Endometrium (tissue), 2 donors: ENCODE measurements at regions not wholly inside any gene's neighbourhood (a gene's known extent, or its start where the extent isn't known, plus 50 kb on each side); places are given as distances from the start of the nearest gene placed in this dataset.
"Not testable (repeated sequence)": the region's sequence is repeated elsewhere in the genome, so short reads cannot be mapped to it uniquely, and the experiment has no call there.

Source experiments
- FAIRE-seq: peaks from 2 replicates; lab custom pipeline; 2012; peaks lifted over from hg19 to GRCh38; lab: Jason Lieb, UNC
- donor health status: control.
- donor health status: control.

DNA sequence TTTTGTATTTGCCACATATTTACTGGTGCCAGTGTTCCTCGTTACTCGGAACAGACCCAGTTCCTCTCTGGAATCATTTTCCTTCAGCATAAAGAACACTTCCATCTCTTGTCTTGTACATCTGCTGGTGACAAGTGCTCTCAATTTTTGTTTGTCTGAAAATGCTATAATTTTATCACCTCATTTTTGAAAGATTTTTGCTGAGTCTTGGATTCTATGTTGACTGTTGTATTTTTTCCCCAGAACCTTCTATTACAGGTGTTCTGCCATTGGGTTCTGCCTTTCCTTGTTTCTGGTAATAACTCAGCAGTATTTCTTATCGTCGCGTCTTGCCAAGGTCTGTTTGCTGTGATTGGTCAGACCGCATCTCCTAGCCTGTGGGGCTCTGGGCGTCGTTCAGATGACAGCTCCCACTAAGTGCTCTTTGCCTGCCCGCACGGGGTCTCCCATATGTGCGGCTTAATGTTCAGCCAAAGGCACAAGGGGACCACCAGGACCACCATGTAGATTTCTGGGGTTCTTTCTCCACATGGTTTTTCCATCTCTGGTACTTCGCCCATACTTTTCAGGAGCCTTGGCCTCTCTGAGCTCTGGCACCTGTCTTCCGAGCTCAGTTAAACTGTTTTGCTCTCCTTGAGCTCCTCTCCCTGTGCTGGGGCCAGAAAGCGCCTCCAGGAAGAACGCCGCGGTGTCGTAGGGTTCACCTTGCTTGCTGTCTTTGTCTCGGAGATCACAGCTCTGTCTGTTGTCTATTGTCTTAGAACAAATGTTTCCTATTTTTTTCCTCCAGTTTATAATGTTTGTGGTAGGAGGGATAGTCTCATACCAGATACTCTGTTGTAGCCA, 80.0 kb downstream of the METRNL start:
- FAIRE-seq = no peak

GRCh38 chr17:83160443-83161297, 81.3 kb downstream of the METRNL start:
- no peak for FAIRE-seq

DNA sequence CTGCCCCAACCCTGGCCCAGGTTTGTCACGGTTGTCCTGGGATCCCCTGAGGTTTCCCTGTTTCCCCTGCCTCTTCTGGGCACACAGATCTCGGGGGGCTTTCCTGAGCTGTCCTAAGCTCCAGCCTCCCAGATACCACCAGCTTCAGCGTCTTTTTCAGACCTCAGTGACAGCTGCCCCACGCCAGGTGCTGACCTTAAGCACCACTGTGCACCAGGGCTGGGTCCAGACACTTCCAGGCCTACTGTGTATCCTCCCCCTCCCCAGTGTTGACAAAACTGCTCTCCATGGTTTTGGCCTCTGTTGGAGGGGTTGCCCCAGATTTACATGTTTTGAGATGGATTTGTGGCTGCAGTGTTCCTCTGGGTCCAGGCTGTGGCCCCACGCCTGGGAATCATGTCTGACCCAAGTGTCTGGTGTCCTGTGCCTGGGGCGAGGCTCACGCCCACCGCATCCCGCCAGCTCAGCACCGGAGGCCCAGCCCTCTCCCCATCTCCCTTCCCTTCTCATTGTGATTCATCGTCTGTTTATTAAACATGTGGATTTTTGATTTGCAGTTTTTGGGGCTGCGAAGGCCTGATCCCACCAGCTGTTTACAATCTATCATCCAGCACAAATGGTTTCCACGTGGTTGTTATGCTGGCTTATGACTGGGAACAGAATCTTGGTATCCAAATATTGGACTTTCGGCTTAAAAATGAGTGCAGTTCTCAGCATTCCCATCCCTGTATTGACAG, 82.1 kb downstream of the METRNL start:
- FAIRE-seq = peak; percentile 94

GRCh38 chr17:83162035-83162745, 82.8 kb downstream of the METRNL start:
- no peak for FAIRE-seq

DNA sequence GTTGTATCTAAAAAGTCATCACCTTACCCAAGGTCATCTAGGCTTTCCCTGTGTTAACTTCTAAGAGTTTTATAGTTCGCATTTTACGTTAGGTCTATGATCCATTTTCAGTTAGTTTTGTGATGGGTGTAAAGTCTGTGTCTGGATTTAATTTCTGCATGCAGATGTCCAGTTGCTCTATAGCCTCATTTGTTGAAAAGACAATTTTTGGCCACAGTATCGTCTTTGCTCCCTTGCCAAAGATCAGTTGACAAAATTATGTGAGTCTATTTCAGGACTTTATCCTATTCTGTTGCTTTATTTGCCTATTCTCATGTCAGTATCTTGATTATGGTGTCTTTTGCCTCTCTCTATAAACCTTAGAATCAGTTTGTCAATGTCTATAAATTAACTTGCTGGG, 85.1 kb downstream of the METRNL start:
- no peak for FAIRE-seq

DNA sequence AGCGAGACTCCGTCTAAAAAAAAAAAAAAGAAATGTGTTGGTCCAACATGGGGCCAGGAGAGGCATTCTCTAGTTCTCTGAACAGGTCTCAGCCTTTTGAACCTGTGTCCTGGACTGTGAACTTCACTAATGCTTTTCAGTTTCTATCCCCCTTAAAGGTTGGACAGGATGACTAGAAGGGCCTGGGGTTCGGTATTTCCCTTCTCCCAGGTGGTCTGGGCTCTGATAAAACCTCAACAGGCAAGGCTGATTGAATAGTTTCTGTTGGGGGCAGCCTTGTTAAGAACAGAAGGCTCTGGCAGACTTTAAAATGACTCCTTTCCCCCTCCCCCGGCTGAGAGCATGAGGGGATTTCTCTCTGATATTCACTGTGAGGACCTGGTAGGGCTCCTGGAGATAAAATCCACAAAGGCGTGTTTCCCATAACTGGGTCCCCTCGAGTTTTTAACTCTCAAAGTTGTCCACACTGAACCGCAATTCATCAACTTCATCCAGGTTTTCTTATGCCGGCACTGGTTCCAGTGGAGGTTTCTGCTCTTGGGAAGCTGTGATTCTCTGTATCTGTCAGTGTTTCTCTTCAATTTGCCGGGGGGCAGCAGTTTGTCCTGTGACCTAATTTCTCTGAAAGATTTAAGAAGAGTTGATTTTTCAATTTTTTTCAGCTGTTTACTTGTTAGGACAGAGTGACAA, 91.3 kb downstream of the METRNL start:
- FAIRE-seq = no peak

DNA sequence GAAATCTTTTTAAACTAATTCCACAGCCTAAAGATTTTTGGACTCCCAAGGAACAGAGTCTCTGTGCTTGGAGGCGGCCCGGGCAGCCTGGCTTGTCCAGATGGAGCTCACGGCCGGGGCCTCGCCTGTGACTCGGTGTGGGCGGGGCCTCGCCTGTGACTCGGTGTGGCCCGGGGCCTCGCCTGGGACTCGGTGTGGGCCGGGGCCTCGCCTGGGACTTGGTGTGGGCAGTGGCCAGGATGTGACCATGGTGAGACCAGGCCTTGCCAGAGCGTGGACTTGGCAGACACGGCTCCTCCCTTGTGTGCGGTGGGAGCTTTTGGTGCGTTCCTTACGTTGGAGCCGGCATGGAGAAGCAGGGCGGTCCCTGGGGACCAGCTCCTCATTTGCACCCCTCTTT, 92.3 kb downstream of the METRNL start:
- FAIRE-seq = no peak

- FAIRE-seq = not testable (repeated sequence)
Measured at GRCh38 chr17:83172099-83172498, 92.7 kb downstream of the METRNL start.

DNA sequence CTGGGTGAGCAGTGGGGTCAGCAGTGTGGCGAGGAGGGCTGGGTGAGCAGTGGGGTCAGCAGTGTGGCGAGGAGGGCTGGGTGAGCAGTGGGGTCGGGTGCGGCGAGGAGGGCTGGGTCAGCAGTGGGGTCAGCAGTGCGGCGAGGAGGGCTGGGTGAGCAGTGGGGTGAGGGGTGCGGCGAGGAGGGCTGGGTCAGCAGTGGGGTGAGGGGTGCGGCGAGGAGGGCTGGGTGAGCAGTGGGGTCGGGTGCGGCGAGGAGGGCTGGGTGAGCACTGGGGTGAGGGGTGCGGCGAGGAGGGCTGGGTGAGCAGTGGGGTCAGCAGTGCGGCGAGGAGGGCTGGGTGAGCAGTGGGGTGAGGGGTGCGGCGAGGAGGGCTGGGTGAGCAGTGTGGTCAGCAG, 93.2 kb downstream of the METRNL start:
- FAIRE-seq = not testable (repeated sequence)

DNA sequence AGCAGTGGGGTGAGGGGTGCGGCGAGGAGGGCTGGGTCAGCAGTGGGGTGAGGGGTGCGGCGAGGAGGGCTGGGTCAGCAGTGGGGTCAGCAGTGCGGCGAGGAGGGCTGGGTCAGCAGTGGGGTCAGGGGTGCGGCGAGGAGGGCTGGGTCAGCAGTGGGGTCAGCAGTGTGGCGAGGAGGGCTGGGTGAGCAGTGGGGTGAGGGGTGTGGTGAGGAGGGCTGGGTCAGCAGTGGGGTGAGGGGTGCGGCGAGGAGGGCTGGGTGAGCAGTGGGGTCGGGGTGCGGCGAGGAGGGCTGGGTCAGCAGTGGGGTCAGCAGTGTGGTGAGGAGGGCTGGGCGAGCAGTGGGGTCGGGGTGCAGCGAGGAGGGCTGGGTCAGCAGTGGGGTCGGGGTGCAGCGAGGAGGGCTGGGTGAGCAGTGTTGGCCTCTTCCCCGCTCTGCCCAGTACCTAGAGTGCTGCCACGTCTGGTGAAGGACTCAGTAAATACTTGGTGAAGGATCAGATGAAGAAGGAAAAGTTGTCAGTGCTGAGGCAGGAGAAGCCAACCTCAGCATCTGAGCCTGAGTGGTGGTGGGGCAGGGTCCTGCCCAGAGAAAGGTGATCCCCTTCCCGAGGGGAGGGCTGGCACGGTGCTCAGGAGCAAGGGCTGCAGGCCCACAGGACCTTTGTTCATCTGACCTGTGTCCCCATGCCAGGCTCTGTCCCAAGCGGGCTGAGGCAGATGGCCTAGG, 93.9 kb downstream of the METRNL start:
- FAIRE-seq = not testable (repeated sequence)

- FAIRE-seq = no peak
Measured at GRCh38 chr17:83173914-83174361, 94.5 kb downstream of the METRNL start.

GRCh38 chr17:83174362-83175118, 95.1 kb downstream of the METRNL start:
- FAIRE-seq = no peak

DNA sequence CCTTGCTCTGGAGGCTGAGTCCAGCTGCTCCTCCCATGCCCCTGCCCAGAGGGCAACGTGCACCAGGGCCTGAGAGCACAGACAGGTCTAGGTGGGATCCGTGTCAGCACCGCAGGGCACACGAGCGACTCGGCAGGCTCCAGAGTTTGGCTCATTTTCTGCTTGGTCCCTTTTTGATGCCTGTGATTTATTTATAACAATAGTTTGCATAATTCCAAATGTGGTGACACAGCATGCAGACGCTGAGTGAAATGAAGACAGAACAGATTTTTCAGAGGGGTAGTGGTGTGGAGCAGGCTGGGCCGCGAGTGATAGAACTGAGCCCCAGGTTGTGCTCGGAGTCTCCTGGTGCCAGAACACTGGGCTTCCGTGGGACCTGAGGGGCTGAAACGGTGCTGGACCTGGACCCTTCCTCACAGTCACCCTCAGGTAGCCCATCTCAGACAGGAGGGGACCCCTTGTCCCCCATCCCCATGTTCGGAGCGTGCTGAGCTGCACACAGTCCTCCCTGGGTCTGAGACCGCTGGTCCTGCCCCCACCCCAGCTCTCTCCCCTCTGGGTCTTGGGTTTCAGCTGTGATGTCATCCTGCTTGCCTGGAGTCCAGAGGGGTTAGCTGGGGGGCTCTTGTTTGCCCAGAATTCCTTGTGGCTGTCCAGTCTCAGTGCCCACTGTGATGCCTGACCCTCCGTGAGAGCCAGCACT, 95.9 kb downstream of the METRNL start:
- no peak for FAIRE-seq

- FAIRE-seq = no peak
Measured at GRCh38 chr17:83175822-83176622, 96.6 kb downstream of the METRNL start.

DNA sequence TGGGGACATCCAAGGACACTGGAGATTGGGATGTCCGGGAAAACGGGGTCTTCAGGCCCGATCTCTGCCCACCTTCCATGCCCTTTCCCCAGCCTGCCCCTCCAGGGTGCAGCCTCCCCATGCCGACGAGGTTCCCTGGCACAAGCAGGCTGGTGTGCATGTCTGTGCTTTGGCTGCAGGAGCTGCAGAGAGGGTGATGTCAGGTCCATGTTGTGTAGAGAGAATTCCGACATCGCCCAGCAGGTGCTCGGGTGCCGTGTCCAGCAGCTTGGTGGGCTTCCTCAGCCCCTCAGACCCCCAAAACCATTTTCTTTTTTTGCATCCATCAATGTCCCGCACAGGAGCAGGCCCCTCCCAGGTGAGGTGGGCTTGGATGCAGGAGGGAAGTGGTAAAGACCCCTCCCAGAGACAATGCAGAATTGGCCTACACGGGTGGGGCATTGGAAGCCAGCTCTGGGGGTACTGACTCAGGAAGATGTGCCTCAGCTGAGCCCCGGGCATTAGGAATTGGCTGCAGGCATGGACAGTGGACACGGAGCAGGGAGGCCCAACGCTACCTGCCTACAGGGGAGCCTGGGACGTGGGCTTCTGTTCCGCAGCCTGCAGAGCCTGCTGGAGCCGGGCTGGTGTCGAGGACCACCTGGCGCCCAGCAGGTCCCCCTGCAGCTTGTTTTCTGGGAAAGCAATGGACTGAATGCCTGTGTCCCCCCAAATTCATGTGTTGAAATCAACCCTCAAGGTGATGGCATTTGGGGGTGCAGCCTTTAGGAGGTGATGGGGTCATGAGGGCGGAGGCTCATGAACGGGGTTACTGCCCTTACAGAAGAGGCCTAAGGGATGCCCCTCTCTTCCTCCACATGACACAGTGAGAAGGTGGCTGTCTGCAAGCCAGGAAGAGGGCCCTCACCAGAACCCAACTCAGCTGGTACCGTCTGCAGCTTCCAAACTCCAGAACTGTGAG, 97.5 kb downstream of the METRNL start:
- no peak for FAIRE-seq

DNA sequence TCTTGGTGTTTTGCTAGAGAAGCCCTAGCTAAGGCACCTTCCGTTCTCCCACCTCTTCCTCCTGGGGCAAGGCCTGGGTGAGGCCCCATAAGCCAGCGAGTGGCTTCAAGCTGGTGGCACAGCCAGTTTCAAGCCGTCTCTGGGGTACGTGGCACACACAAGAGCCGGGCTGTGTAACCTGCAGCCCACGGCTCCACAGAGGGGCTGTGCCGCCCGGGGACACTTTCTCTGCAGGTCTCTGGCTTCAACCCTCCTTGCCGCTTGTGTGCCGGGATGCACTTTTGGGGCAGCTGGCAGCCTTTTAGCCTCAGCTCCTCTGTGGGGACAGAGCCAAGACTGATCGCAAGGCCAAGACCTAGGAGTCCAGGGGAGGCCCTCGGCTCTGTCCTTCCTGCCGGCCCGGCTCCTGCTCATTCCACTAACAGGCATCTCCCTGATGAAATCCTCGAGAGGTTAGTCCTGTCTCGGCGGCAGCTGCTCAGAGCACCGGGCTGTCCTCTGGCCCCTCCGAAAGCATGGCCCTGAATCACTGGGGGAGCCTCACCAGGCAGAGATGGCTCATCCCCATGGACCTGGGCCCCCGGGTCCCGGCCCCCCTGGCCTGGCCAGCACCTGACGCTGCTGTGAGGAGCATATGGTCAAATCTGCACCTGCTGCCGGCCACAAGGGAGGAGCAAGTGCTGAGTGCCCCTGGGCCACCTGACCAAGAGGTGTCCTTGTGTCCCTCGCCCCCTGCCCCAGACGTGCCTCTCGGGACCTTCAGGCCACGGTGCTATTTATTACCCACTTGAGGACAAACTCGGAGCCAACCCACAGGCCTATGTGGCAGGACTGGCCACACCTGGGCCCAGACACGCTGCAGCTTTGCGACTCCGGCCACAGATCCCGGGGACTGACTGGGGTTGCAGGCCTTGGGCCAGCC, 98.5 kb downstream of the METRNL start:
- FAIRE-seq = no peak
